GM06990 (cell line): ENCODE measurements at regions not wholly inside any gene's neighbourhood (a gene's known extent, or its start where the extent isn't known, plus 50 kb on each side); places are given as distances from the start of the nearest gene placed in this dataset.

Source experiments
- DNase-seq: peaks from one replicate; pipeline ENCODE4 v3.0.0-alpha.2; 2011; ENCODE audit not compliant: insufficient read length; ENCODE audit errors: extremely low read depth
- H3K27me3 ChIP-seq: replicated peaks from 2 replicates; pipeline ENCODE4 v1.6.0; 2011; ENCODE audit warnings: low read length; ENCODE audit not compliant: control insufficient read depth, insufficient read depth
- H3K36me3 ChIP-seq: 2 replicates; pipeline ENCODE4 v1.5.1; 2011; ENCODE audit warnings: low read length; ENCODE audit not compliant: control insufficient read depth, insufficient read depth
- H3K4me3 ChIP-seq: replicated peaks from 2 replicates; pipeline ENCODE4 v1.5.1; 2011; ENCODE audit warnings: low read depth, mild to moderate bottlenecking, control low read depth, low read length
- TF ChIP-seq, protein P1 (sequence below): IDR thresholded peaks from 2 replicates; pipeline ENCODE4 v1.5.1; 2011; ENCODE audit warnings: low read length, control low read depth, mild to moderate bottlenecking, inconsistent platforms; ENCODE audit not compliant: insufficient read depth, poor library complexity, severe bottlenecking

DNA sequence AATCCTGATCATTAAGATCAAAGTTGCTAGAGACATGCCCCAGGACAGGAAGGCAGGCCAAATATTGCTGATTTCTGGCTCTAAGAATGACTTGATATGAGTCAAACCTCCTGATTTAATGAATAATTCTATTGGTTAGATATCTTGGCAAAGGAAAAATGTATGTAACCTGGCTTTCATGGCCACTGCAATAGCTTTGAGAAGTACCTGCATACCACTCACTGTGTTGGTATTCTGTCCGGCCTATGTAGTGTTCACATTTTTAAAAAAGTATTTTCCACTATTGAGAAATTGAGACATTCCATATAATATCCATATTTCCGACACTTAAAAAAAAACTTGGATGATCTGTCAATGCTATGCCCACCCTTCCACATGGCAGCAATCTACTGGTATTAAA is 283.1 kb upstream of the SOX5 start:
- DNase-seq: no peak
- H3K4me3 ChIP-seq: no peak overlapping the region
- H3K36me3 ChIP-seq: no peaks in the 10 kb centered on the region
- TF ChIP-seq, protein P1, sequence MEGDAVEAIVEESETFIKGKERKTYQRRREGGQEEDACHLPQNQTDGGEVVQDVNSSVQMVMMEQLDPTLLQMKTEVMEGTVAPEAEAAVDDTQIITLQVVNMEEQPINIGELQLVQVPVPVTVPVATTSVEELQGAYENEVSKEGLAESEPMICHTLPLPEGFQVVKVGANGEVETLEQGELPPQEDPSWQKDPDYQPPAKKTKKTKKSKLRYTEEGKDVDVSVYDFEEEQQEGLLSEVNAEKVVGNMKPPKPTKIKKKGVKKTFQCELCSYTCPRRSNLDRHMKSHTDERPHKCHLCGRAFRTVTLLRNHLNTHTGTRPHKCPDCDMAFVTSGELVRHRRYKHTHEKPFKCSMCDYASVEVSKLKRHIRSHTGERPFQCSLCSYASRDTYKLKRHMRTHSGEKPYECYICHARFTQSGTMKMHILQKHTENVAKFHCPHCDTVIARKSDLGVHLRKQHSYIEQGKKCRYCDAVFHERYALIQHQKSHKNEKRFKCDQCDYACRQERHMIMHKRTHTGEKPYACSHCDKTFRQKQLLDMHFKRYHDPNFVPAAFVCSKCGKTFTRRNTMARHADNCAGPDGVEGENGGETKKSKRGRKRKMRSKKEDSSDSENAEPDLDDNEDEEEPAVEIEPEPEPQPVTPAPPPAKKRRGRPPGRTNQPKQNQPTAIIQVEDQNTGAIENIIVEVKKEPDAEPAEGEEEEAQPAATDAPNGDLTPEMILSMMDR: no peak
- H3K27me3 ChIP-seq: no peaks in the 10 kb centered on the region

DNA sequence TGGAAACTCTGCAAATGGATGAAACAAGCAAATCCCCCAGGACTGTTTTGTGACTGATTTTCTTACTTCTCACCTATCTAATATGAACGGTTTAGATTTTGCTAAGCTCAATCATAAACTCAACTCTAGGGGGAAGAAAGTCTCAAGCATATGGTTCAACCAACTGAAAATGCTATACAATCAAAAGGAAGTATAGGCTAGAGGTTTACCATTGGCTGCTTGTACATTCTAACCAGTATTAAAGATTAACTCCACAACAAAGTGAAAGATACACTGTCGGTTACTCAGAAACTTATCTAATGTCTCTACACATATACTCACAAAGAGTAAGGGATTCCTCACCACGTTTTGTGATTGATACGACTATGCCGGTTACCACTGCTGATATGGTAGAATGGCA is 281.8 kb upstream of the SOX5 start:
- TF ChIP-seq, protein P1: no peak

DNA sequence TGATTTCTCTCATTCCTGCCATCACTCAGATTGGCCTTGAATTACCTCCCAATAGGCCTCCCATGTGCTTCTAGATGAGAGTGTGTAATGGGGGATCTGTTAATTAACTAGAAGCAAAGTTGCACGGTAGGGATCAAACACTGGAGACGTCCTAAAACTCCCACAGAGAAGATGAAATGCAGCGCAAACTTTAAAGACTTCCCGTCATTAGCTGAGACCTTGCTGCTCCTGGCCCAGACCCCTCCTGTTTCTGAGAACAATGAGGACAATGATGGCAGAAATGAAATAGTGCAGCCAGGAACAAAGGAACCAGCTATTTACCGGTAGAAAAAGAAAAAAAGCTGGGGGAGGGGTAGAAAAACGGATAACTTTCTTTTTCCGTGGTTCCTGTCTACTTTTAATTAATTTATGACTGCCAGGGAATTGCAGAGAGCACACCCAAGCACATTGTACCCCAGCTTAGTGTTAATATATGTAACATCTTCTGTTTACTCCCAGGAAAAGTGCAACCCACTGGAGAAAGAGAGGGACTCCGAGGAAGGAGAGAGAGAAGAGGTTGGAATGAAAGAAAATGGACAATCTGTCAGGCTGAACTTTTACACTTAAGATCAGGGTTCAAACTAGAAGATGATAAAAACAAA is 280.7 kb upstream of the SOX5 start:
- H3K27me3 ChIP-seq: no peaks in the 10 kb centered on the region
- no peak overlapping the region for H3K4me3 ChIP-seq
- no peaks in the 10 kb centered on the region for H3K36me3 ChIP-seq
- no peak for DNase-seq
- TF ChIP-seq, protein P1: no peak

More for the DNA sequence above, 281.8 kb upstream of the SOX5 start:
- H3K4me3 ChIP-seq: no peak overlapping the region
- DNase-seq: no peak
- H3K36me3 ChIP-seq: no peaks in the 10 kb centered on the region
- H3K27me3 ChIP-seq: no peaks in the 10 kb centered on the region

DNA sequence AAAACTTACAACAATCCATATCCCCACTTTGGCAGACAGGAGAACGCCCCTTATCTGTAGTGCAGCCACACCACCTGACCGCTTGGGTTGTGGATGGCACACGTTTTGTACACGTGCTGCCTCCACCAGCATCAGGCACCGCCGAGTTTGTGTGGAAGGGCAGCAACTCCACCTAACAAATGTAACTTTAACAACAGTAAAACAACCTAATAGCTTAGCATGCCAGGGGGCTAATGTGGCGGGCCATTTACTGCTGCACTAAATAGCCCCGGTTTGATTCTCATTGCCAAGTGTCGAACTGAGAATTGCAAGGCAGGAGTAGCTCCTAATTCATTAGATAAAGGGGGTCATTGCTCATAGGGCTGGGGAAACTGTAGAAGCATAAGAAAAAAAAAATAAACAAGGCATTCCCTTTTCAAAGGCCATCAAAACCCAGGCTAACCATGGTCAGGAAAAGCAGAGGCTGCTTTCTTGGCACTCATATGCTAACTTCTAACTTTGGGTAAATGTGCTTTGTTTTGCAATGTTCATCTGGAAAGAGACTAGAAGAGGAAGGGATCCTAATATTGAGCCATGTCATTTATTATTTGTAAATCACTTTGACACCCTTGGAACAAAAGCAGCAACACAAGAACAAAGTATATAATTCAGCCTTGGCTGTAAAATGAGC is 279.7 kb upstream of the SOX5 start:
- H3K36me3 ChIP-seq: no peaks in the 10 kb centered on the region
- no peak overlapping the region for H3K4me3 ChIP-seq
- no peaks in the 10 kb centered on the region for H3K27me3 ChIP-seq
- TF ChIP-seq, protein P1: no peak
- no peak for DNase-seq

DNA sequence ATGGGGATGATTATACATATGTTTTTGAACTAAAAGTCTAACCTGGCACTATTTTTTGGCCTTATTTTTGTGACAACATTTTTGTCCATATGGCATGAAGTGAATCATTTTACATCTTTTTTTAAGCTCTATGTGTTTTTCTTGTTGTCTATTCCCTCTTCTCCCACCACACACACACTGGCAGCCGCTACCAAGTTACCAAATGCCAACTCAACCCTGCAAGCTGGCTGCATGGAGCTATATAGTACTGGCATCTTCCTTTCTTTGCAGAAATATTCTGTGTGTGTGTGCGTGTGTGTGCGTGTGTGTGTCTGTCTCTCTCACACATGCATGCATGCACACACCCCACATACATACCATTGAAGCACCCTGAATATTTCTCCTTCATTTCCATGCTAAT is 278.9 kb upstream of the SOX5 start:
- H3K27me3 ChIP-seq: no peaks in the 10 kb centered on the region
- no peak for DNase-seq
- no peaks in the 10 kb centered on the region for H3K36me3 ChIP-seq
- TF ChIP-seq, protein P1: no peak
- H3K4me3 ChIP-seq: no peak overlapping the region
